ENCODE measurements at regions not wholly inside any gene's neighbourhood (a gene's known extent, or its start where the extent isn't known, plus 50 kb on each side); places are given as distances from the start of the nearest gene placed in this dataset.
"Not testable (repeated sequence)": the region's sequence is repeated elsewhere in the genome, so short reads cannot be mapped to it uniquely, and the experiment has no call there.

DNA sequence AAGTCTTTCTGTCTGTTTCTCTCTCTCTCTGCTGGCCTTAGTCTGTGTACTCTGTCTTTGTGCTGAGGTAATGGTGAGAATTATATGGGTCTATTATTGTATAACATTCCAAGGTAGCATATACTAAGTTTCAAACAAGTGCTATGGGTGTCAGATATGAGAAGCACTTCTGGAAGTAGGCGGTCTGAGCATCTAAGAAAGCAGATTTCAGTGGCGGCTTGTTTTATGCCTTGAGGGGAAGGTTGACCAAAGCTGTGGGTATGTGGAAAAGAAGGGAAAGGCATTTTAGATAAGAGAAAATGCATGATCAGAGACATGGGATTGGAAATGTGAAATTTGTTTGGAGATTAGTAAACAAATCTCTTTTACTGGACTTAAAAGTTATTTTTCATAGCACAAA lies 348.5 kb downstream of the RFC3 start:
- no peak for DNase-seq (ENCODE audit: low spot score)

- no peak for DNase-seq (ENCODE audit: low spot score)
Measured at GRCh38 chr13:34167347-34167746, 349.4 kb downstream of the RFC3 start.

- DNase-seq (ENCODE audit: low spot score): no peak
Measured at GRCh38 chr13:34172048-34172447, 354.1 kb downstream of the RFC3 start.

- DNase-seq (ENCODE audit: low spot score): no peak
Measured at GRCh38 chr13:34174671-34175145, 356.8 kb downstream of the RFC3 start.

GRCh38 chr13:34175551-34175950 lies 357.6 kb downstream of the RFC3 start:
- DNase-seq (ENCODE audit: low spot score): no peak

DNA sequence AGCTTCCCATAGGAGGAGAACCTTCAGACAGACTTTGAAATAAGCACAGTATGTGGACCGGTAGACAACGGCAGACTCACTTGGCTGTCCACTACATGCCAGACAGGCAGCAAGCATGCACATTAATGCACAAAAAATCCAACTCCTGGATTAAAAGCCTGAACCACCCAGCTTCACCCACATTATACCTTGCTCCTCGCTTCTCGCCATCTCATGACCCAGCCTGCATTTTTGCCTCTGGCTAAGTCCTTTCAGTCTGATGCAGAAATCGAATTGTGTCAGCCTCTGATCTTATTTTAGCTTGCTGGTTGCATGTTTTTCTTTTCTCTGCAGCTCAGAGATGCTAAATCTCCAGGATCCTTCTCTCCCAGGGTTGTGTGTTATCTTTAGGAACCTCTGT lies 358.7 kb downstream of the RFC3 start:
- DNase-seq (ENCODE audit: low spot score): no peak

- DNase-seq (ENCODE audit: low spot score): no peak
Measured at GRCh38 chr13:34179481-34179880, 361.5 kb downstream of the RFC3 start.

GRCh38 chr13:34179927-34180326 lies 362.0 kb downstream of the RFC3 start:
- DNase-seq (ENCODE audit: low spot score): no peak

- not testable (repeated sequence) for DNase-seq (ENCODE audit: low spot score)
Measured at GRCh38 chr13:34181256-34181655, 363.3 kb downstream of the RFC3 start.

DNA sequence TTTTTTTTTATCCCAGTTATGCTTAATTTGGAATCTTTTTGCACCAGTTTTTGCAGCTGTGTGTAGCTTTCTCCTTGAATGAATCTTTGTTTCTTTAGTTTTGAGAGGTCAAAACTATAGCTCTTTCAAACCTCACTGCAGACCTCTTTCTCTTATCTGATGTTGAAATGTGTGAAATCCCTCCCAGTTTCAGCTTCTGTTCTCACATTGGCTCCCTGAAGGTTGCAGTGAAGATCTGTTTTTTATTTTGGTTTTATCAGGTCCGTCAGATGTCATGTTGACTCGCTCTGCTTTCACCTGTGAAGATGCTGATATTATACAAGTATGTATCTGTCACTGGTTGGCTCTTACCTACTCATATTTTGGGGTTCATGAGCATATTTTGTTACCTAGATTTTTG lies 372.0 kb downstream of the RFC3 start:
- DNase-seq (ENCODE audit: low spot score): no peak

DNA sequence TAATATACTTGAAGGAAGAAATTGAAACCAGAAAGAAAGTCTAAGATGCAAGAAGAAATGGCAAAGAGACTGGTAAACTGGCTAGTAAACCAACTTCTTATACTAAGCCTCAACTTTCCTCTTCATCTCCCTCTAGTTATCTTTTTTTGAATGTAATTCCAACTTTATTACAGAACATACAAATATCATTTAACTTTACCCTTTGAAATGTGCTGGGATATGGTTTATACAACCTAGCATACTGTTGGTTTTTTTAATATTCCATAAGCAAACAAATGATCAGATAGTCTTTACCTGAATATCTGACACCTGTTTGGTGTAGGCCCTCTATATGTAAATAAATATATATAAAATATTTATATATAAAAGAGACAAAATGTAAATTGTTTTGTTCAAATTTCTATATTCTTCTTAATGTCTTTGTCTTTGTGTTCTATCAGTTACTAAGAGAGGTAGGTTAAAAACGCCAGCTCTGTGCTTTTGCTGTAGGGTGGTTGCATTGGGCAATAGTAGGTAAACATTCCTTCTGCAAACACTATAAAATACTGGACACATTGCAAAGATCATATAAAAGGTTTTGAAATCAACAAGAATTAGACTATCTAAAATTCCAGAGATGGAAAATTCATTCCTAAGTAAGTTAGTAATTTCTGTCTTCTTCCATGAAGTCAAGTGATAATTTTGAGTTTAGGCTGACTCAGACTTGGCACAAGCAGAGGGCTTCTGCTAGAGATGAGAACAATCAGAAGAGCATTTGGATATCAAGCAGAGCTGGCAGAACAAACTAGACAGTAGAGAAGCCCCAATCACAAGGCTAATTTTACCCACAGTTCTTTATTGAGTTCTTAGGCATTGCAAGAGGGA lies 383.3 kb downstream of the RFC3 start:
- no peak for DNase-seq (ENCODE audit: low spot score)

DNA sequence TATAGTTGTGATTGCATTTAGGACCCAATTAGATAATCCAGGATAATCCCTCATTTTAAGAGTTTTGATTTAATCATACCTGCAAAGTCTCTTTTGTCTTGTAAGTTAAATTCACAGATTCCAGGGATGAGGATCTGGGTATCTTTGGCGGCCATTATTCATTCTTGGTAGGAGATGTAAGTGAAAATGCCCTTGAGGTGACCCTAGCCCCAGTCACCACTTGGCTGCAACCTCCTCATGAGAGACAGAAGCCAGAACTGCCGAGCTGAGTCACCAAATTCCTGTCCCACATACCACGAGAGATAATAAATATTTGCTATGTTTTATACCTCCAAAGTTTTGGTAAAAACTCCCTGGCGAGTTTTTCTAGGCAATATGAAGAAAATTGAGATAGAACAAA lies 389.4 kb downstream of the RFC3 start:
- no peak for DNase-seq (ENCODE audit: low spot score)

- DNase-seq (ENCODE audit: low spot score): no peak
Measured at GRCh38 chr13:34207872-34208271, 389.9 kb downstream of the RFC3 start.

- DNase-seq (ENCODE audit: low spot score): no peak
Measured at GRCh38 chr13:34208336-34208735, 390.4 kb downstream of the RFC3 start.

DNA sequence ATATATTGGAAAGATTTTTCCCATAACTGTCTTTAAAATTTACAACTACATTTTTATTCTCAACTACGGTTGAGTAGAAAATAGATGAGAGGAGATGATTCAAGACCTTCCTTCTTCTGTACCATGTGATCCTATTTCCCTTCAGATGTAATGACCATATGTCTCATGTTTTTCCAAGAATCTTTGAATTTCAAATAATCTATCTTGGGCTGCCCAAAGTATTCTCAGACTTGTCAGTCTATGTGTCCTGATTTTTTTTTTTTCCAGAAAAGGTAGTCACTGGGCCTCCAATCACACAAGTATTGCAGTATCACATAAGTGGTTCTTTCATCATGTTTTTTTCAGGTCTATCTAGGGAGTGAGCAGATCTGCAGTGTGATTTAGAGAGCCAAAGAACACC lies 392.4 kb downstream of the RFC3 start:
- DNase-seq (ENCODE audit: low spot score): no peak

DNA sequence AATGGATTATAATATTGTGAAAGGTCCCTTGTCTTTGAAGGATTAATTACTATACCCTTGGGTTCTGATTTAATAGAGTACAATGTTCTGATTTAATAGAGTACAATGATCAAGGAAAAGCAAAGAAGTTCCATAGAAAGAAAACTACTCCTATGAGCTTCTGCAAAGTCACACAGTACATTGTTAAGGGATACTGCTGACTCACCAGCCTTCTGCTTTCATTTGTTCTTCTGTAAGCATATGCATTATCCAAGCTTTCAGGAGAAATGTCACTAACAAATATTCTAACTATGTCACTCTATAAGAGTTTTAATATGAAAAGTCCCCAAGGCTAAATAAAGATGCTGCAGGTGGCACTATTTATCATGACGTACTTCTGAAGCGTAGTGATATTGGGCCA lies 396.7 kb downstream of the RFC3 start:
- no peak for DNase-seq (ENCODE audit: low spot score)

GRCh38 chr13:34216256-34216655 lies 398.3 kb downstream of the RFC3 start:
- DNase-seq (ENCODE audit: low spot score): no peak

GRCh38 chr13:34217343-34218025 lies 399.5 kb downstream of the RFC3 start:
- no peak for DNase-seq (ENCODE audit: low spot score)

DNA sequence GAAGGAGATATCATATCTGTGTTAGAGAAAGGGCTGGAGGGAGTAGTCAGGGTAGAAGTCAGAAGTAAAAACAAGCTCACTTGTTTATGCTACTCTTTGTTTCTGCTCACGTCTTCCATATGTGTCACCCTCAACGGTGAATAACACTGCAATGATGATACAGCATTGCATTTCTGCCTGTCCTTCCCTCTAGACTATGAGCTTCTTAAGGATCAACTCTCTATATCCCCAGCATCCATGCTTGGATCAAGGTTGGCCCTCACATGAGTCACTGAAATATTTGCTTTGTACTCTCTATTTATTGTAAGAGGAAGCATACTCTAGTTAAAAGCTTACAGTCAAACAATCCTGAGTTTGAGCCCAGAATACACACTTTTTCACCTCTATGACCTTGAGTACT lies 406.0 kb downstream of the RFC3 start:
- no peak for DNase-seq (ENCODE audit: low spot score)

- DNase-seq (ENCODE audit: low spot score): no peak
Measured at GRCh38 chr13:34224877-34225276, 406.9 kb downstream of the RFC3 start.

GRCh38 chr13:34230271-34230670 lies 412.3 kb downstream of the RFC3 start:
- no peak for DNase-seq (ENCODE audit: low spot score)

DNA sequence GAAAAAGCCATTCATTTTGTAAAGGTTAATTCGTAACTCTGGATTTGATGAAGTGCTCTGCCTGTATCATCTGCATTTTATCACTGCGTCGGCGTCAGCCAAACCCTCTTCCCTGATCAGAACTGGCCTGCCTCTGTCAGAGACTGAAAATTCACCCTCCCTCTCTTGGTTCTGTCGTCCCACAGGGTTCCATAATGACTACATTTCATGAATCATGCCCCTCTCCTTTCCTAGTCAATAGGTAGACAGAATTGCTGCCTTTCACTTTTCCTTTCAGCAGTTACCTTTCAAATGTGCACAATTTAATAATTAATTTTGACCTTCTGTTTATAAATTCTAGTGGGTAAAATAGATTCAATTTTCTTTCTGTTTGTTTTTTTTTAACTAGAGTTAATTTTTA lies 423.4 kb downstream of the RFC3 start:
- no peak for DNase-seq (ENCODE audit: low spot score)

DNA sequence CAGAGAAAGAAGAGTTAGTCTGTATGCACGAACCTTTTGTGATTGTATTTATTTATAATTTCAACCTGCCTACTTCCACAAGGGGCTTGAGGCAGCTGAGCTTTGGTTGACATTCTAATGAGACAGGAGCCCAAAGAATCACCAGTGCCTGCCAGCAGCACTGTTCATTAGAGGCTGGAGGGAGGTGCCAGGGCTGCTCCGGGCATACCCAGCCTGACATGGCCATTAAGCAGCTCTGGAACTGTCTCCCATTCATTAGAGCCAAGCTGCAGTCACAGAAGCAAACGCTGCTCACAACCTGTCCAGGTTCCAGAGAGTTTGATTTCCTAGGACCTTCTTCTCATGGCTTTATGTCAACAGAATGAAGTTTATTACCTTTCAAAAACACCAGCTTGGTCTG lies 425.5 kb downstream of the RFC3 start:
- DNase-seq (ENCODE audit: low spot score): no peak

DNA sequence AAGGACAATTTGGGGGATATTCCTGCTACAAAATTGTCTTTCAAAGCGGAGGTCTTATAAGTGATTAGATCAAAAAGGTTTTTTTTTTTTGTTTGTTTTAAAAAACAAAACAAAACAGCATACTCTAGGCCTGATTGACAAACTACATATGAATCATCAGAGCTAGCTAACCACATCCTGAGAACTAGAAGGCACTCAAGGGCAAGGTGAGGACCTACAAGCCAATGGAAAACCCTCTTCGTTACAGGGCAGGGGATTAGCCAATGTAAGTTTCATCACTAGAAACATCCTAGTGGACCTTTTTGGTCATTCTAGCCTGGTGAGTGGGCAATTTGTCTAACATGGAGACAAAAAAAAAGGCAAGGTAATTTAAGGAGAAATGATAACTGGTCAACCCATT lies 428.6 kb downstream of the RFC3 start:
- DNase-seq (ENCODE audit: low spot score): no peak

All from globus pallidus (tissue), 1 donor.